ENCODE measurements at regions not wholly inside any gene's neighbourhood (a gene's known extent, or its start where the extent isn't known, plus 50 kb on each side); places are given as distances from the start of the nearest gene placed in this dataset.
"Not testable (repeated sequence)": the region's sequence is repeated elsewhere in the genome, so short reads cannot be mapped to it uniquely, and the experiment has no call there.

GRCh38 chr12:97886511-97887176, 424.0 kb downstream of the RMST start:
- Histone ChIP-seq H2AFZ (ENCODE audit: low read depth, low read length) (no peak overlapping the region), H3K9ac (ENCODE audit: low read length) (no peak overlapping the region), H3K4me3 (ENCODE audit: low read length) (no peak overlapping the region), H3K9me2 (ENCODE audit: insufficient read depth, low read length) (no peaks in the 10 kb centered on the region), H3K79me2 (replicated peaks; ENCODE audit: insufficient read depth, low read length) (no peaks in the 10 kb centered on the region), H3K27me3 (ENCODE audit: insufficient read depth, low read depth, low read length) (no peaks in the 10 kb centered on the region), H3K4me2 (ENCODE audit: low read length) (no peak overlapping the region), H3K27ac (ENCODE audit: low read length) (no peak overlapping the region), H4K20me1 (ENCODE audit: insufficient read depth) (no peaks in the 10 kb centered on the region), H3K9me3 (ENCODE audit: low read length) (no peaks in the 10 kb centered on the region), H3K36me3 (ENCODE audit: insufficient read depth, low read length) (no peaks in the 10 kb centered on the region), H3F3A (ENCODE audit: insufficient read depth, low read length, poor library complexity, severe bottlenecking) (no peaks in the 10 kb centered on the region)
- TF ChIP-seq SMC3 (conservative IDR thresholded peaks at IDR 0.05; ENCODE audit: poor library complexity), result no peak
- TF ChIP-seq CTCF (IDR thresholded peaks at IDR 0.05; ENCODE audit: poor library complexity, severe bottlenecking), result no peak
- no peak for TF ChIP-seq EZH2 (IDR thresholded peaks at IDR 0.05; ENCODE audit: borderline replicate concordance, insufficient read depth, low read length, poor library complexity, severe bottlenecking)
- no peak for TF ChIP-seq MXI1 (conservative IDR thresholded peaks at IDR 0.05; ENCODE audit: poor library complexity, severe bottlenecking)
- TF ChIP-seq EP300 (conservative IDR thresholded peaks at IDR 0.05; ENCODE audit: poor library complexity, severe bottlenecking), result no peak
- TF ChIP-seq TAF1 (IDR thresholded peaks at IDR 0.05; ENCODE audit: low read depth), result no peak
- no peak for TF ChIP-seq POLR2AphosphoS5 (IDR thresholded peaks at IDR 0.05)
- TF ChIP-seq RAD21 (conservative IDR thresholded peaks at IDR 0.05), result no peak
- TF ChIP-seq REST (IDR thresholded peaks at IDR 0.05; ENCODE audit: borderline replicate concordance), result no peak

- not testable (repeated sequence) for H3K79me2 ChIP-seq (replicated peaks; ENCODE audit: insufficient read depth, low read length); H3K27me3 ChIP-seq (ENCODE audit: insufficient read depth, low read depth, low read length); H3K4me2 ChIP-seq (ENCODE audit: low read length); H3K9me3 ChIP-seq (ENCODE audit: low read length); H4K20me1 ChIP-seq (ENCODE audit: insufficient read depth); H3K27ac ChIP-seq (ENCODE audit: low read length); H2AFZ ChIP-seq (ENCODE audit: low read depth, low read length); H3K9me2 ChIP-seq (ENCODE audit: insufficient read depth, low read length); H3K9ac ChIP-seq (ENCODE audit: low read length); H3K4me3 ChIP-seq (ENCODE audit: low read length); H3F3A ChIP-seq (ENCODE audit: insufficient read depth, low read length, poor library complexity, severe bottlenecking); H3K36me3 ChIP-seq (ENCODE audit: insufficient read depth, low read length)
Observed at GRCh38 chr12:97897881-97898280, 435.3 kb downstream of the RMST start.

- Histone ChIP-seq H3K9me2 (ENCODE audit: insufficient read depth, low read length) (no peaks in the 10 kb centered on the region), H3K27ac (ENCODE audit: low read length) (no peak overlapping the region), H3K4me2 (ENCODE audit: low read length) (no peak overlapping the region), H3K27me3 (ENCODE audit: insufficient read depth, low read depth, low read length) (no peaks in the 10 kb centered on the region), H3K9ac (ENCODE audit: low read length) (no peak overlapping the region), H2AFZ (ENCODE audit: low read depth, low read length) (no peak overlapping the region), H3K79me2 (replicated peaks; ENCODE audit: insufficient read depth, low read length) (no peaks in the 10 kb centered on the region), H3K4me3 (ENCODE audit: low read length) (no peak overlapping the region), H3K9me3 (ENCODE audit: low read length) (no peaks in the 10 kb centered on the region), H3F3A (ENCODE audit: insufficient read depth, low read length, poor library complexity, severe bottlenecking) (no peaks in the 10 kb centered on the region), H4K20me1 (ENCODE audit: insufficient read depth) (no peaks in the 10 kb centered on the region), H3K36me3 (ENCODE audit: insufficient read depth, low read length) (no peaks in the 10 kb centered on the region)
- TF ChIP-seq SMC3 (conservative IDR thresholded peaks at IDR 0.05; ENCODE audit: poor library complexity) (no peak), RAD21 (conservative IDR thresholded peaks at IDR 0.05) (no peak), TAF1 (IDR thresholded peaks at IDR 0.05; ENCODE audit: low read depth) (no peak), POLR2AphosphoS5 (IDR thresholded peaks at IDR 0.05) (no peak), REST (IDR thresholded peaks at IDR 0.05; ENCODE audit: borderline replicate concordance) (no peak), CTCF (IDR thresholded peaks at IDR 0.05; ENCODE audit: poor library complexity, severe bottlenecking) (no peak), EP300 (conservative IDR thresholded peaks at IDR 0.05; ENCODE audit: poor library complexity, severe bottlenecking) (no peak), EZH2 (IDR thresholded peaks at IDR 0.05; ENCODE audit: borderline replicate concordance, insufficient read depth, low read length, poor library complexity, severe bottlenecking) (no peak), MXI1 (conservative IDR thresholded peaks at IDR 0.05; ENCODE audit: poor library complexity, severe bottlenecking) (no peak)
Observed at GRCh38 chr12:97899529-97899928, 436.9 kb downstream of the RMST start.

Data from neural cell (in vitro differentiated cells).